ENCODE measurements at regions not wholly inside any gene's neighbourhood (a gene's known extent, or its start where the extent isn't known, plus 50 kb on each side); places are given as distances from the start of the nearest gene placed in this dataset.

GRCh38 chr11:24286238-24286637, 210.6 kb upstream of the LUZP2 start:
- WGBS, 2 experiments (ENCODE audit: low coverage in 1 of 2, low lambda C conversion rate in 2 of 2, missing lambda C conversion rate in 2 of 2) = 38 to 39% methylated on average over 3 of the region's 3 CpGs
- no peaks in the 10 kb centered on the region for H3K9me3 ChIP-seq (ENCODE audit: low read depth)
- H3K79me2 ChIP-seq (ENCODE audit: insufficient read depth) = no peaks in the 10 kb centered on the region
- no peak overlapping the region for H2AFZ ChIP-seq
- no peak overlapping the region for H3K4me3 ChIP-seq
- no peak for DNase-seq
- H4K20me1 ChIP-seq (ENCODE audit: insufficient read depth) = no peaks in the 10 kb centered on the region
- in situ Hi-C loops (cut with MboI) = no loop called here
- no peaks in the 10 kb centered on the region for H3F3A ChIP-seq (ENCODE audit: insufficient read depth)
- H3K4me1 ChIP-seq (ENCODE audit: insufficient read depth) = no peaks in the 10 kb centered on the region
- no peak for TF ChIP-seq EZH2phosphoT487 (IDR thresholded peaks at IDR 0.05; ENCODE audit: insufficient read depth, low read depth)
- TF ChIP-seq EZH2 (IDR thresholded peaks at IDR 0.05; ENCODE audit: insufficient read depth, poor library complexity, severe bottlenecking) = no peak
- H3K36me3 ChIP-seq (ENCODE audit: low read depth) = no peaks in the 10 kb centered on the region
- H3K4me2 ChIP-seq (ENCODE audit: unreplicated experiment) = no peak overlapping the region
- no peaks in the 10 kb centered on the region for H3K27me3 ChIP-seq (replicated peaks; ENCODE audit: insufficient read depth)
- H3K27ac ChIP-seq = no peak overlapping the region
- no peaks in the 10 kb centered on the region for H3K9me2 ChIP-seq (ENCODE audit: insufficient read depth)
- no peak overlapping the region for H3K9ac ChIP-seq

GRCh38 chr11:24289301-24289700, 207.6 kb upstream of the LUZP2 start:
- H3K27ac ChIP-seq = no peak overlapping the region
- in situ Hi-C loops (cut with MboI) = no loop called here
- no peak overlapping the region for H3K9ac ChIP-seq
- no peak for TF ChIP-seq EZH2phosphoT487 (IDR thresholded peaks at IDR 0.05; ENCODE audit: insufficient read depth, low read depth)
- TF ChIP-seq EZH2 (IDR thresholded peaks at IDR 0.05; ENCODE audit: insufficient read depth, poor library complexity, severe bottlenecking) = no peak
- no peaks in the 10 kb centered on the region for H3F3A ChIP-seq (ENCODE audit: insufficient read depth)
- no peak for DNase-seq
- H2AFZ ChIP-seq = no peak overlapping the region
- H3K9me3 ChIP-seq (ENCODE audit: low read depth) = no peaks in the 10 kb centered on the region
- H3K79me2 ChIP-seq (ENCODE audit: insufficient read depth) = no peaks in the 10 kb centered on the region
- no peaks in the 10 kb centered on the region for H3K27me3 ChIP-seq (replicated peaks; ENCODE audit: insufficient read depth)
- no peaks in the 10 kb centered on the region for H3K4me1 ChIP-seq (ENCODE audit: insufficient read depth)
- H4K20me1 ChIP-seq (ENCODE audit: insufficient read depth) = no peaks in the 10 kb centered on the region
- H3K9me2 ChIP-seq (ENCODE audit: insufficient read depth) = no peaks in the 10 kb centered on the region
- H3K4me2 ChIP-seq (ENCODE audit: unreplicated experiment) = no peak overlapping the region
- 45 to 49% methylated on average over 1 of the region's 1 CpG for WGBS, 2 experiments (ENCODE audit: low coverage in 1 of 2, low lambda C conversion rate in 2 of 2, missing lambda C conversion rate in 2 of 2)
- H3K36me3 ChIP-seq (ENCODE audit: low read depth) = no peaks in the 10 kb centered on the region
- no peak overlapping the region for H3K4me3 ChIP-seq

- H2AFZ ChIP-seq = no peak overlapping the region
- H3K27ac ChIP-seq = no peak overlapping the region
- H3K4me3 ChIP-seq = no peak overlapping the region
- H3K4me2 ChIP-seq (ENCODE audit: unreplicated experiment) = no peak overlapping the region
- H4K20me1 ChIP-seq (ENCODE audit: insufficient read depth) = no peaks in the 10 kb centered on the region
- no peaks in the 10 kb centered on the region for H3F3A ChIP-seq (ENCODE audit: insufficient read depth)
- H3K27me3 ChIP-seq (replicated peaks; ENCODE audit: insufficient read depth) = no peaks in the 10 kb centered on the region
- WGBS, 2 experiments (ENCODE audit: low coverage in 1 of 2, low lambda C conversion rate in 2 of 2, missing lambda C conversion rate in 2 of 2) = 84% methylated on average over 3 of the region's 3 CpGs
- H3K4me1 ChIP-seq (ENCODE audit: insufficient read depth) = no peaks in the 10 kb centered on the region
- H3K36me3 ChIP-seq (ENCODE audit: low read depth) = no peaks in the 10 kb centered on the region
- H3K9me2 ChIP-seq (ENCODE audit: insufficient read depth) = no peaks in the 10 kb centered on the region
- no peak overlapping the region for H3K9ac ChIP-seq
- H3K9me3 ChIP-seq (ENCODE audit: low read depth) = no peaks in the 10 kb centered on the region
- in situ Hi-C loops (cut with MboI) = no loop called here
- no peak for TF ChIP-seq EZH2phosphoT487 (IDR thresholded peaks at IDR 0.05; ENCODE audit: insufficient read depth, low read depth)
- no peak for DNase-seq
- no peaks in the 10 kb centered on the region for H3K79me2 ChIP-seq (ENCODE audit: insufficient read depth)
These were observed 202.9 kb upstream of the LUZP2 start for GRCh38 chr11:24293964-24294363.

GRCh38 chr11:24295360-24295759, 201.5 kb upstream of the LUZP2 start:
- WGBS, 2 experiments (ENCODE audit: low coverage in 1 of 2, low lambda C conversion rate in 2 of 2, missing lambda C conversion rate in 2 of 2) = 5 to 9% methylated on average over 2 of the region's 2 CpGs
- Histone ChIP-seq H3K36me3 (ENCODE audit: low read depth) (no peaks in the 10 kb centered on the region), H2AFZ (no peak overlapping the region), H3K27ac (no peak overlapping the region), H3K9me3 (ENCODE audit: low read depth) (no peaks in the 10 kb centered on the region), H3K4me3 (no peak overlapping the region), H3K4me2 (ENCODE audit: unreplicated experiment) (no peak overlapping the region), H3K9me2 (ENCODE audit: insufficient read depth) (no peaks in the 10 kb centered on the region), H3K79me2 (ENCODE audit: insufficient read depth) (no peaks in the 10 kb centered on the region), H3K9ac (no peak overlapping the region), H4K20me1 (ENCODE audit: insufficient read depth) (no peaks in the 10 kb centered on the region), H3K27me3 (replicated peaks; ENCODE audit: insufficient read depth) (no peaks in the 10 kb centered on the region), H3K4me1 (ENCODE audit: insufficient read depth) (no peaks in the 10 kb centered on the region), H3F3A (ENCODE audit: insufficient read depth) (no peaks in the 10 kb centered on the region)
- TF ChIP-seq EZH2 (IDR thresholded peaks at IDR 0.05; ENCODE audit: insufficient read depth, poor library complexity, severe bottlenecking) (no peak), EZH2phosphoT487 (IDR thresholded peaks at IDR 0.05; ENCODE audit: insufficient read depth, low read depth) (no peak)
- in situ Hi-C loops (cut with MboI) = no loop called here
- DNase-seq = no peak

- H3K4me3 ChIP-seq = no peak overlapping the region
- H2AFZ ChIP-seq = no peak overlapping the region
- no peak overlapping the region for H3K27ac ChIP-seq
- no peaks in the 10 kb centered on the region for H3K4me1 ChIP-seq (ENCODE audit: insufficient read depth)
- H3K9me3 ChIP-seq (ENCODE audit: low read depth) = no peaks in the 10 kb centered on the region
- no peak overlapping the region for H3K9ac ChIP-seq
- H3K27me3 ChIP-seq (replicated peaks; ENCODE audit: insufficient read depth) = no peaks in the 10 kb centered on the region
- in situ Hi-C loops (cut with MboI) = no loop called here
- no peaks in the 10 kb centered on the region for H3K36me3 ChIP-seq (ENCODE audit: low read depth)
- TF ChIP-seq EZH2 (IDR thresholded peaks at IDR 0.05; ENCODE audit: insufficient read depth, poor library complexity, severe bottlenecking) (no peak), EZH2phosphoT487 (IDR thresholded peaks at IDR 0.05; ENCODE audit: insufficient read depth, low read depth) (no peak)
- H3F3A ChIP-seq (ENCODE audit: insufficient read depth) = no peaks in the 10 kb centered on the region
- H4K20me1 ChIP-seq (ENCODE audit: insufficient read depth) = no peaks in the 10 kb centered on the region
- H3K9me2 ChIP-seq (ENCODE audit: insufficient read depth) = no peaks in the 10 kb centered on the region
- no peak for DNase-seq
- no peak overlapping the region for H3K4me2 ChIP-seq (ENCODE audit: unreplicated experiment)
- no peaks in the 10 kb centered on the region for H3K79me2 ChIP-seq (ENCODE audit: insufficient read depth)
- 36 to 44% methylated on average over 2 of the region's 2 CpGs for WGBS, 2 experiments (ENCODE audit: low coverage in 1 of 2, low lambda C conversion rate in 2 of 2, missing lambda C conversion rate in 2 of 2)
These were observed 199.4 kb upstream of the LUZP2 start for GRCh38 chr11:24297461-24297860.

Measured in GM23248 (cell line).